K562 (cell line): ENCODE measurements at regions not wholly inside any gene's neighbourhood (a gene's known extent, or its start where the extent isn't known, plus 50 kb on each side); places are given as distances from the start of the nearest gene placed in this dataset.

Experiments used
- ATAC-seq: fragments of 200-7000 bp; cut with Tn5 transposase; 3 replicates; pipeline ENCODE4 v1.9.1; 2020; ENCODE audit warnings: moderate library complexity
- BruUV-seq: library from RNA; stranded (reverse); fragments of 400-500 nt; replicated peaks from 2 replicates; lab custom pipeline; 2021; lab: Mats Ljungman, UMichigan
- CTCF ChIA-PET: fragments of 300-600 bp; formaldehyde crosslinking; extraction: SDS; loops from one replicate; lab custom pipeline; 2021; ENCODE audit warnings: low intra/inter-chr PET ratio; lab: Yijun Ruan, JAX
- POLR2A ChIA-PET: fragments of 300-600, 350-650 bp; sonication (Branson Sonifier 250); formaldehyde crosslinking; extraction: SDS; loops from one replicate; lab custom pipeline; 2021; ENCODE audit warnings: antibody characterized with exemption, inconsistent platforms; lab: Yijun Ruan, JAX
- DNase-seq, 4 experiments: peaks; one replicate each; pipeline versions ENCODE4 v3.0.0 to v3.0.0-alpha.2; 2011 to 2018; ENCODE audit warnings: low spot score in 3 of 4, mixed read lengths in 3 of 4; ENCODE audit errors: extremely low read depth in 1 of 4
- FAIRE-seq: peaks from 2 replicates; lab custom pipeline; 2011; peaks lifted over from hg19 to GRCh38; lab: Jason Lieb, UNC
- H2AFZ ChIP-seq: 2 replicates; pipeline ENCODE4 v1.6.0; 2011; ENCODE audit warnings: low read depth, low read length, control low read depth, inconsistent platforms
- H3K27ac ChIP-seq: fragments of 200-600 bp; 3 replicates; pipeline ENCODE4 v1.8.0; 2011; ENCODE audit warnings: low read depth, mild to moderate bottlenecking, control low read depth, inconsistent platforms, low read length, moderate library complexity, mixed read lengths; ENCODE audit errors: extremely low read depth
- H3K27me3 ChIP-seq, 2 experiments: fragments of 300-600 bp in 1 of 2; 2 replicates in 1 of 2; 3 replicates in 1 of 2; pipeline versions ENCODE4 v1.6.0 to v1.8.0; 2011; ENCODE audit warnings: inconsistent platforms in 2 of 2, low read length in 2 of 2, mild to moderate bottlenecking in 1 of 2, mixed read lengths in 1 of 2, moderate library complexity in 1 of 2; ENCODE audit not compliant: control insufficient read depth in 2 of 2, insufficient read depth in 2 of 2
- H3K36me3 ChIP-seq: fragments of 300-600 bp; 3 replicates; pipeline ENCODE4 v1.8.0; 2011; ENCODE audit warnings: mild to moderate bottlenecking, low read length, inconsistent platforms; ENCODE audit not compliant: control insufficient read depth, insufficient read depth
- H3K4me1 ChIP-seq, 2 experiments: fragments of 200-600 bp in 1 of 2; replicated peaks in 1 of 2; 2 replicates in 1 of 2; 3 replicates in 1 of 2; pipeline versions ENCODE4 v1.5.1 to v1.8.0; 2011; ENCODE audit warnings: inconsistent platforms in 2 of 2, low read length in 2 of 2, mild to moderate bottlenecking in 1 of 2, mixed read lengths in 1 of 2, moderate library complexity in 1 of 2; ENCODE audit not compliant: control insufficient read depth in 2 of 2, insufficient read depth in 2 of 2
- H3K4me2 ChIP-seq: 2 replicates; pipeline ENCODE4 v1.6.1; 2011; ENCODE audit warnings: low read length, control low read depth, inconsistent platforms, mixed read lengths; ENCODE audit not compliant: insufficient read depth
- H3K4me3 ChIP-seq: fragments of 200-600 bp; sonication (generic), shearing (Covaris generic); 2 replicates; pipeline ENCODE4 v1.5.1; 2016; ENCODE audit warnings: control low read depth, inconsistent platforms
- H3K79me2 ChIP-seq: fragments of 200-600 bp; 3 replicates; pipeline ENCODE4 v1.8.0; 2011; ENCODE audit warnings: low read length, inconsistent platforms; ENCODE audit not compliant: control insufficient read depth, insufficient read depth
- H3K9ac ChIP-seq, 2 experiments: 2 replicates each; pipeline versions ENCODE4 v1.6.0 to v1.6.1; 2011; ENCODE audit warnings: low read depth in 2 of 2, low read length in 2 of 2, control low read depth in 1 of 2, inconsistent platforms in 1 of 2, mild to moderate bottlenecking in 1 of 2, mixed read lengths in 1 of 2; ENCODE audit not compliant: insufficient read depth in 1 of 2
- H3K9me1 ChIP-seq: one replicate; pipeline ENCODE4 v1.6.0; 2011; ENCODE audit warnings: inconsistent platforms, mild to moderate bottlenecking, low read length, moderate library complexity; ENCODE audit not compliant: control insufficient read depth, insufficient read depth
- H3K9me3 ChIP-seq: replicated peaks from 2 replicates; pipeline ENCODE4 v1.5.1; 2011; ENCODE audit warnings: low read depth, low read length, inconsistent platforms; ENCODE audit not compliant: control insufficient read depth, insufficient read depth
- H4K20me1 ChIP-seq: replicated peaks from 2 replicates; pipeline ENCODE4 v1.6.1; 2011; ENCODE audit warnings: low read length, inconsistent platforms, mixed read lengths; ENCODE audit not compliant: control insufficient read depth, insufficient read depth
- CTBP1 ChIP-seq: fragments of 450-650 bp; IDR thresholded peaks from 2 replicates; pipeline ENCODE4 v1.6.1; 2016; ENCODE audit warnings: borderline replicate concordance
- TAF15 ChIP-seq: fragments of 200-400 bp; formaldehyde crosslinking; IDR thresholded peaks from 2 replicates; pipeline ENCODE4 v1.6.1; 2017; ENCODE audit warnings: mild to moderate bottlenecking, low read depth, low read length, moderate library complexity
- ZHX1 ChIP-seq: fragments of 150-350 bp; conservative IDR thresholded peaks from 2 replicates; pipeline ENCODE4 v1.6.1; 2014; ENCODE audit warnings: low read length
- ZNF263 ChIP-seq: sonication (generic); formaldehyde crosslinking; IDR thresholded peaks from 2 replicates; pipeline ENCODE4 v1.8.0; 2022; ENCODE audit warnings: mild to moderate bottlenecking, missing genetic modification reagents, borderline replicate concordance
- WGBS: fragments of 100-300 bp; shearing (Covaris generic); methylation state at CpG from one replicate; pipeline ENCODE4 v1.1.6; 2016; ENCODE audit warnings: low coverage, mixed read lengths; ENCODE audit not compliant: insufficient coverage; ENCODE audit errors: missing lambda C conversion rate; 5-methylcytosine and 5-hydroxymethylcytosine counted together
- in situ Hi-C: fragments of 300-500 bp; cut with MboI; formaldehyde crosslinking; loops from 4 replicates; pipeline ENCODE4 v1.15.0; 2018; ENCODE audit warnings: inconsistent platforms, mixed read lengths
- intact Hi-C: fragments of 100-400 bp; cut with micrococcal nuclease; formaldehyde crosslinking; loops from 2 replicates; pipeline ENCODE4 v1.14.2; 2022

GRCh38 chr16:89034573-89034961 is 57.6 kb upstream of the CBFA2T3 start:
- Histone ChIP-seq H3K27ac (no peak overlapping the region), H3K4me1 (peaks cover 11 to 62% of the 10 kb centered on the region in 2 experiments; a peak in 4 of 5 replicates), H3K79me2 (no peaks in the 10 kb centered on the region), H3K9me3 (peaks cover 5% of the 10 kb centered on the region), H3K27me3 (peaks cover 18 to 36% of the 10 kb centered on the region in 2 experiments; a peak in 4 of 5 replicates), H3K4me3 (no peak overlapping the region), H3K9ac (no peak overlapping the region), H2AFZ (no peak overlapping the region), H3K4me2 (no peak overlapping the region), H4K20me1 (peaks cover 11% of the 10 kb centered on the region; the same call in 1 of the 2 replicates), H3K9me1 (peaks cover 3% of the 10 kb centered on the region), H3K36me3 (no peaks in the 10 kb centered on the region)
- TF ChIP-seq TAF15 (no peak), ZHX1 (no peak), ZNF263 (CRISPR knock-in tag) (no peak), CTBP1 (no peak)
- no TSS peak for BruUV-seq
- intact Hi-C loops (no loop called here), in situ Hi-C loops (no loop called here)
- DNase-seq, result no peak
- POLR2A ChIA-PET, result interaction anchor here (0.6 to 1.0 kb wide), 3 partner anchors 12 to 14 kb away, joined by 3 to 4 read pairs (median 3); no protein-coding TSS in a partner anchor
- CTCF ChIA-PET, result no interaction called here
- FAIRE-seq, result no peak
- no peak for ATAC-seq
- 55% methylated on average over 8 of the region's 10 CpGs for WGBS
